ENCODE measurements at regions not wholly inside any gene's neighbourhood (a gene's known extent, or its start where the extent isn't known, plus 50 kb on each side); places are given as distances from the start of the nearest gene placed in this dataset.

- Histone ChIP-seq H3K79me2 (ENCODE audit: control insufficient read depth, insufficient read depth, low read length) (no peaks in the 10 kb centered on the region), H3K36me3 (ENCODE audit: control insufficient read depth, insufficient read depth, low read length) (no peaks in the 10 kb centered on the region), H3K4me2 (ENCODE audit: insufficient read depth, low read length) (no peak overlapping the region), H3K9me1 (ENCODE audit: control insufficient read depth, insufficient read depth, low read length) (no peaks in the 10 kb centered on the region), H3K4me3 (no peak overlapping the region), H3K27ac (ENCODE audit: extremely low read depth, low read depth, low read length) (no peak overlapping the region), H3K9ac (ENCODE audit: insufficient read depth in 1 of 2, low read depth in 2 of 2, low read length in 2 of 2) (no peak overlapping the region), H4K20me1 (replicated peaks; ENCODE audit: control insufficient read depth, insufficient read depth, low read length) (no peaks in the 10 kb centered on the region), H3K9me3 (replicated peaks; ENCODE audit: control insufficient read depth, insufficient read depth, low read depth, low read length) (no peaks in the 10 kb centered on the region), H3K4me1 (replicated peaks in 1 of 2; ENCODE audit: control insufficient read depth in 2 of 2, insufficient read depth in 2 of 2, low read length in 2 of 2) (no peaks in the 10 kb centered on the region; a peak in 1 of 5 replicates), H3K27me3 (ENCODE audit: control insufficient read depth in 2 of 2, insufficient read depth in 2 of 2, low read length in 2 of 2) (no peaks in the 10 kb centered on the region; a peak in 1 of 5 replicates), H2AFZ (ENCODE audit: low read depth, low read length) (no peak overlapping the region)
- intact Hi-C loops (cut with micrococcal nuclease) (no loop called here), in situ Hi-C loops (cut with MboI) (no loop called here)
- TF ChIP-seq MCM5 (IDR thresholded peaks at IDR 0.05; ENCODE audit: low read depth), result no peak
- no peak for TF ChIP-seq MECOM (CRISPR knock-in tag; IDR thresholded peaks at IDR 0.05)
- no peak for TF ChIP-seq ARHGAP35 (IDR thresholded peaks at IDR 0.05; ENCODE audit: partially characterized antibody)
- no peak for TF ChIP-seq GABPB1 (CRISPR knock-in tag; IDR thresholded peaks at IDR 0.05)
- no peak for TF ChIP-seq POLR2B (IDR thresholded peaks at IDR 0.05; ENCODE audit: low read depth, partially characterized antibody)
- no peak for TF ChIP-seq ZNF780A (CRISPR knock-in tag; IDR thresholded peaks at IDR 0.05)
- no peak for TF ChIP-seq NFE2 (IDR thresholded peaks at IDR 0.05; ENCODE audit: low read depth)
- no peak for TF ChIP-seq KLF10 (CRISPR knock-in tag; IDR thresholded peaks at IDR 0.05)
- TF ChIP-seq ZNF764 (CRISPR knock-in tag; IDR thresholded peaks at IDR 0.05; ENCODE audit: low read depth), result no peak
- no peak for TF ChIP-seq ZNF668 (CRISPR knock-in tag; IDR thresholded peaks at IDR 0.05)
- TF ChIP-seq NCOR1 (IDR thresholded peaks at IDR 0.05), result no peak
- TF ChIP-seq STAG1 (CRISPR knock-in tag; IDR thresholded peaks at IDR 0.05; ENCODE audit: borderline replicate concordance), result no peak
- BruUV-seq (replicated peaks), result no TSS peak
- DNase-seq (ENCODE audit: extremely low read depth in 1 of 4, low spot score in 3 of 4) (no peak), FAIRE-seq (no peak), ATAC-seq (no peak)
- ChIA-PET CTCF (ENCODE audit: low intra/inter-chr PET ratio) (no interaction called here), POLR2A (no interaction called here)
- 0% methylated on average over 1 of the region's 1 CpG for WGBS (ENCODE audit: insufficient coverage, low coverage, missing lambda C conversion rate)
These were observed 88.6 kb downstream of the CTH start for GRCh38 chr1:70499695-70500094.

Measured in K562 (cell line).